ENCODE measurements at regions not wholly inside any gene's neighbourhood (a gene's known extent, or its start where the extent isn't known, plus 50 kb on each side); places are given as distances from the start of the nearest gene placed in this dataset.
"Not testable (repeated sequence)": the region's sequence is repeated elsewhere in the genome, so short reads cannot be mapped to it uniquely, and the experiment has no call there.

- no peak for DNase-seq (ENCODE audit: low read depth)
These were observed 826.0 kb downstream of the PLCL1 start for GRCh38 chr2:198630384-198630783.

- no peak for DNase-seq (ENCODE audit: low read depth)
These were observed 824.2 kb downstream of the PLCL1 start for GRCh38 chr2:198628596-198628995.

- no peak for DNase-seq (ENCODE audit: low read depth)
These were observed 818.8 kb downstream of the PLCL1 start for GRCh38 chr2:198622986-198623730.

GRCh38 chr2:198615972-198616371, 811.6 kb downstream of the PLCL1 start:
- peak; percentile 17 for DNase-seq (ENCODE audit: low read depth)

GRCh38 chr2:198611201-198611600, 806.8 kb downstream of the PLCL1 start:
- DNase-seq (ENCODE audit: low read depth), result no peak

GRCh38 chr2:198604599-198604998, 800.2 kb downstream of the PLCL1 start:
- DNase-seq (ENCODE audit: low read depth), result no peak

- not testable (repeated sequence) for DNase-seq (ENCODE audit: low read depth)
These were observed 798.6 kb downstream of the PLCL1 start for GRCh38 chr2:198602986-198603385.

GRCh38 chr2:198597648-198598047, 793.3 kb downstream of the PLCL1 start:
- no peak for DNase-seq (ENCODE audit: low read depth)

GRCh38 chr2:198596985-198597384, 792.6 kb downstream of the PLCL1 start:
- no peak for DNase-seq (ENCODE audit: low read depth)

- no peak for DNase-seq (ENCODE audit: low read depth)
These were observed 791.3 kb downstream of the PLCL1 start for GRCh38 chr2:198595721-198596120.

- DNase-seq (ENCODE audit: low read depth), result no peak
These were observed 787.2 kb downstream of the PLCL1 start for GRCh38 chr2:198591586-198591985.

GRCh38 chr2:198587741-198588140, 783.3 kb downstream of the PLCL1 start:
- no peak for DNase-seq (ENCODE audit: low read depth)

GRCh38 chr2:198587240-198587639, 782.8 kb downstream of the PLCL1 start:
- no peak for DNase-seq (ENCODE audit: low read depth)

- DNase-seq (ENCODE audit: low read depth), result no peak
These were observed 767.0 kb downstream of the PLCL1 start for GRCh38 chr2:198571393-198571792.

- no peak for DNase-seq (ENCODE audit: low read depth)
These were observed 753.8 kb downstream of the PLCL1 start for GRCh38 chr2:198558176-198558575.

GRCh38 chr2:198546122-198546521, 741.7 kb downstream of the PLCL1 start:
- DNase-seq (ENCODE audit: low read depth), result no peak

GRCh38 chr2:198545411-198545810, 741.0 kb downstream of the PLCL1 start:
- peak; percentile 4 for DNase-seq (ENCODE audit: low read depth)

GRCh38 chr2:198544461-198544860, 740.1 kb downstream of the PLCL1 start:
- no peak for DNase-seq (ENCODE audit: low read depth)

GRCh38 chr2:198534756-198535155, 730.4 kb downstream of the PLCL1 start:
- DNase-seq (ENCODE audit: low read depth), result no peak

GRCh38 chr2:198525211-198525969, 721.0 kb downstream of the PLCL1 start:
- DNase-seq (ENCODE audit: low read depth), result no peak

GRCh38 chr2:198523710-198524109, 719.3 kb downstream of the PLCL1 start:
- DNase-seq (ENCODE audit: low read depth), result no peak

- DNase-seq (ENCODE audit: low read depth), result no peak
These were observed 714.5 kb downstream of the PLCL1 start for GRCh38 chr2:198518935-198519334.

GRCh38 chr2:198517976-198518375, 713.6 kb downstream of the PLCL1 start:
- DNase-seq (ENCODE audit: low read depth), result peak; percentile 17

All from ELR (cell line).